Fibroblast of skin of left quadriceps (primary cell): ENCODE measurements at regions not wholly inside any gene's neighbourhood (a gene's known extent, or its start where the extent isn't known, plus 50 kb on each side); places are given as distances from the start of the nearest gene placed in this dataset.
"Not testable (repeated sequence)": the region's sequence is repeated elsewhere in the genome, so short reads cannot be mapped to it uniquely, and the experiment has no call there.

Experiments used
- DNase-seq, 2 experiments: peaks; one replicate each; pipeline ENCODE4 v3.0.0-alpha.2; 2013; ENCODE audit warnings: low read depth in 2 of 2

DNA sequence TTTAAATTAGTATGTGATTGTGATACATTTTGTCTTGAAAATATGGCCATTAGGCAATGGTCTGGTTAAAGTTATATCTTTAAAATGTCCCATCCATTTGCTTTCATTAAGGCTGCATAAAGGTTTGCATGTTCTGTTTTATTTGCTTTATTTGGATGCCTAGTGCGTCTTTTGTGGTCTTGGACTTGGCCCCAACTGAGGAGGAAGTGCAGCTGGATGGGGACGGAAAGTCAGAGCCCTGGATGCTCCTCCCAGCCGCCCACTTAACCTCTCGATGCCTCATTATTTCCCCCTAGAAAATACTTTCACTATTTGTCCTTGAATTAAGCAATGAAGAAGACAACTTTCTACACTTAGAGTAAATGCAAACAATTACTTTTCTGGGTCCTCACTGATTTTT, 898.2 kb downstream of the MCTP2 start:
- no peak for DNase-seq

DNA sequence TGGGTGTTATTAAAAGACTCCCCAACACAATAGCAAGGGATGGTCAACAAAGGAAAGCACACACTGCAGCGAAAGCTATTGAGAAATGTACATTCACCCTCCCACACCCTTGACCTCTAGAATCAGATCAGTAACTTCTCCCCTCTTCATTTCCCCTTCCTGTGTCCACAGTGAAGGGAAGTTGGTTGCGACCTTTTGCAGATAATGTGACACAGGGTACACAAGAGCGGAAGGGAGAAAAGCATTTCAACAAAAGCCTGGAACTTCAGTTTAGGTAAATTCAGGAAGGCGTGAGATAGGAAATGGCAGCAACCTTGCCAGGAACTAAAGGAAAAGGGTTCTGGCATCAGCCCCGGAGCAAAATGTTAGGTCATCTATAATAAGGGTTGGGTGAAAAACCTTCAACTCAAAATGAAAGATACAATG, 899.8 kb downstream of the MCTP2 start:
- DNase-seq: no peak

DNA sequence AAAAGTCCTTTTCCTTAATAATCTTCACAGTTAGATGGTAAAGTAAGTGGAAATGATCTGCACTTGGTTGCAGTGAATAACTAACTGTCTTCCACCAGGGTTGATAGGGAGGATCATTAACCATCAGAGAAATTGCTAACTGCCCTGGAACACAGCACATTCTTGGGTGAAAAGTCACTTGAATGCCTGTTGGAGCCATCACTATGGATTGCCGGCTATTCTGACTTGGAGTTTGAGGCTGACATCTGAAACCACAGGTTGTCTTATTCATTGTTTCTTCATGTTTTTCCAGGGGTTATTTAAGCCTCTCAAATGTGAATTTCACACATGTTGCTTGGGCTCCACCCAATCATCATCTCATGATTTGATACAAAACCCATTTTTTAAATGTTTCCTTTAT, 901.4 kb downstream of the MCTP2 start:
- DNase-seq: peak; percentile 73 to 76

DNA sequence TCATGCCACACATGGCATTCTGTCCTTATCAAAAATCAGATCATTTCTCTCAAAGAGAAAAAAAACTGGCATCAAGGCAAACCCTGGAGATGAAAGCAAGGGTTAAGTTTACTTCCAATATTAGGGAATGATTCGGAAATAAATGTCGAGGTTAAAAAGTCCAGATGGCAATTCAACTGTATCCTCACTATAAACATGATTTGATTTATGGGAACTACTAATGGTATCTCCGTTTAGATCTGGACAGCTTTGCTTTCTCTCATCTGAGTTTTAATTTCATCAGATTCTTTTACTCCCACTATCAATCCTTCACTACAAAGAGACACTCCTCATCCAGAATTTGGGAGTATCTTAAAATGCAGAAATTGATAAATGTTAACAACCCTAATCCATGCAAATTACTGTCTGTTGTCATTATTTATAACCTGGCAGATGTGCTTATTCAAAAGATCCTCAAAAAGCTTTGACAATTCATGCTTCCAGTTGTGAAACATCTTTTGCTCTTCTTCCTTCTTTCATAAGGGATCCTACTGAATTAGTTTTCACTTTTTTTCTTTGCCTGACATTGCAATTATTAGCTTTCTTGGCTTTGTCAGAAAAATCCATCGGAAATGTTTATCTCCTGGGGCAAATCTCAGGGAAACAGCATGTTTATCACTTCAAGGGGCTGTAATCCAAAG, 903.2 kb downstream of the MCTP2 start:
- peak; percentile 32 to 34 for DNase-seq

DNA sequence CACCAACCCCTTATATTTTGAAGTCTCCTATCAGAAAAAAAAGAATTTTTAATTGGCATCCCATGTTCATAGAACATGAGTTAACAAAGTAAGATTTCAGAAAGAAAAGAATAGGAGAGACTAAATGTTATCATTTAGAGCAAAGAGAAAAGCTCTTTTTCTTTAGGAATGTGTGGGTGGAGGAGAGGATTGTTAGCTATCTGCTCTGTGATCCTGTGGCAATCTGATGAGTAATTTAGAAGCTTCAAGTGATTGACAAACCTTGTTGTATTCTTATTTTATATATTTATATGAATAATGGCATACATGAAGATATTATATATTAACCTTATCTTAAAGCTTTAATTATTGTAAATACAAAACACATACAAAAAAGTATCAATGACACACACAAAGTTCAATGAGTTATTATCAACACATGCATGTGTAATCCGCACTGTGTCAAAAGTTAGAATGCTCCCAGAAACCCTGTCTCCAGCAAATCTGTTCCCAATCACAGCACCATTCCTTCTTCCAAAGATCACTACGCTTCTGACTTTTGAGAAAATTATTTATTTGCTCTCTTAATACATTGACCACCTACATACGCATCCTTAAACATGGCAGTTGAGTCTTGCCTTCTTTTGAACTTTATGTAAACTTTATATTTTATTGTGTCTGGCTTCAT, 907.4 kb downstream of the MCTP2 start:
- no peak for DNase-seq

DNA sequence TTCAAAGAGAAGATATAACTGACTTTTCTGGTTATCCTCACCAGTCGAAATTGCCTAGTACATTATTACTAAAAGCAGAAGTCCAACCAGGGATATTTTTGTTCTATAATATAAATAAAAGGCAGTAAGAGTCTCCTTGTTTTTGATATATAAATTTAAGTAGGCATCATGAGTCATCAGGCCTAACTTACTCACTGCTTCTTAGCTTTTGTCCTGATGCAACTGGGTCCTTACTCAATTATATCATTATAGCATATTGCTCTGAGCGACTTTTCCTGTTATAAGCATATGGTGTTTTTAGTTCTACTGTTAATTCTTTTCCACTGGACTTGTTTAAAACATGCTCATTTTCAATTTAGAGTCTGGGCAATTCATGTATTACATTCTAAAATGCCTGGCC, 910.1 kb downstream of the MCTP2 start:
- DNase-seq: no peak

DNA sequence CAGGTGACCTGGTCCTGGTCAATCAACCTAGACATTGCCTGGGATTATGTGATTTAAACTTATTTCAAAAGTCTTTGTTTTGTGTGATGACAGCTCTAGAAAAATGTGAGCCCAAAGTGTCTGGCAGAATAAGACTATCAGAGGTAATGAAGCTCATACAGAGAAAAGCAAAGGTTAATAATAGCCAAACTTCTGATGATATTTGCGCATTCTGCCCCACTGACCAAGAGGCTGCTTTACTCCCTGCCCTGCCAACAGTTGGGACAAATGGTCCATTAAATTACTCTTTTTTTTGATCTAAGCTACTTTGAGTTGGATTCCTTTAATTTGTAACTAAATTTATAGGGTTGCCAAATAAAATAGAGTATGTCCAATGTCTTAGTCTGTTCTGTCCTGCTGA, 911.2 kb downstream of the MCTP2 start:
- no peak for DNase-seq

DNA sequence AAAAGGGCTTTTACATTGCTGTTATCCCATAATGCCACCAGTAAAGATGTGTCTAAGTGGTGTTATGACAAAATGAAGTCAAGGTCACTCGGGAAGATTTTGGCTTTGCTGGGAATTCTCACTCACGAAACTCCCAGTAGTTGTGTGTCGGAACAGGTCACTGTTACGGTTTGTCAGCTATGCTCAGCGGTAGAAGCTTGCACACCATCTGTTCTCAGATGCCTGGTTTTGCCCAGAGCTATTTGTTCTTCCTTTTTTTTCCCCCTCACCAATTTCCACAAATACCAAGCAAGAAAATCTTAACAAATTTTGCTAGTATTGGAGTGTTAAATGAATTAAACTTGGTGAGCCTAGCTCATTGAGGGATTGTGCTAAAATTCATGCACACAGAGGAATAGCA, 915.1 kb downstream of the MCTP2 start:
- DNase-seq: no peak

DNA sequence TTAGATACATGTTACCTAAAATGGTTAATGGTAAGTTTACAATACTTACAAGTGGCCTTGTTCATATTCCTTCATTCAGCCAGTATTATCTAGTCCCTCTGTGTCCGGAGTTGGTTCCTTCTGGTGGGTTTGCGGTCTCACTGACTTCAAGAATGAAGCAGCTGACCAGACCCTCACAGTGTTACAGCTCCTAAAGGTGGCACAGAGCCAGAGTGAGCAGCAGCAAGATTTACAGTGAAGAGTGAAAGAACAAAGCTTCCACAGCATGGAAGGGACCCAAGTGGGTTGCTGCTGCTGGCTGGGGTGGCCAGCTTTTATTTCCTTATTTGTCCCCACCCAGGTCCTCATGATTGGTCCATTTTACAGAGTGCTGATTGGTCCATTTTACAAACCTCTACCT, 916.8 kb downstream of the MCTP2 start:
- DNase-seq: no peak

DNA sequence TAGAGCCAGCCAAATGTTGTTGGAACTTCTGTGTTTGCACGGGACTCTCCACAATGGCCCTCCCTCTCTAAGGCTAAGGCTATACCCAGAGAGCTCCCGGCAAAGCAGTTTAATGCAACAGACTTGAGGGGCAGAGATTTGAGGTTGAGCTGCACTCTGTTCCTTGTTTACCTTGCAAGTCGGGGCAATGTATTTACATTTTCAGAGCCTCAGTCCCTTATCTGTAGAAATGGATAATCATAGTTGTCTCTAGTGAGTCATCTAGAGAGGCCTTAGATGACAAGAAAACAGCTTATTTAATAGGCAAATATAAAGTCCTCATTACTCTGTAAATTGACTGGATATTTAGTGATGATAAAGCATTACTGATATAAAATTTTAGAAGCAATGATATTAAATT, 917.7 kb downstream of the MCTP2 start:
- DNase-seq: no peak

DNA sequence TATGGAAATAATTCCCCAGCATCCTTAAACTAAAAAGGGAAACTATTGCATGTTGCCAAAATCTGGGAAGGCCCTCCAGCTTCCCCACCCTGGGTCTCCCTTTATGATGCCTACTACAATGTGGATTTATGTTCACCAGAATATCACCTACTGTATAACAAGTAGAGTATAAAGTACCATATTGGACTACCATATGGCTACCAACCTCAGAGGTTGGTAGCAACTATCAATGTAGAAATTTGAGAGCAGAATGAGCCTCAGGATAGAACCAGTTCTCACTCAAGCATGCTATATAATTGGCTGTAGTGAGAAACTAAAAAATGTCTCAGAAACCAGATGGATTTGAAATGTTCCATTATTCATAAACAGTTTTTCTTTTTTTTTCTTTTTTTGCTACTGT, 918.4 kb downstream of the MCTP2 start:
- DNase-seq: no peak

DNA sequence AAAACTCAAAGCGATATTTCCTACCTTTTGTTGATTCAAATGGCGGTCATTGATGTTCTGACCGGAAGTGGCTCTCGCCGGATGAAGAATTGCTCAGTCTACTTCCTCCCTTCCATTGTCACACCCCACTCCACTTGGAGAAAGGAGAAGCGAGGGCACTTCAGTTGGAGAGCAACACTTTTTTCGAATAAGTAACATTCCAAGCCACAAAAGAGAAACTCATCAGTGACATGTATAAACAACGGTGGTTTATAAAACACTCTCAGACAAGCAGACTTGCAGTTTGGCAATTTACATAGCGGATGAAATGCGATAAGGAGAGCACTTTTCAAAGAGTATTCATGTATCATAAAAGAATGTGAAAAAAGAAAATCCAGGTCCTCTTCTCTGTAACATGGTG, 919.1 kb downstream of the MCTP2 start:
- DNase-seq: no peak

DNA sequence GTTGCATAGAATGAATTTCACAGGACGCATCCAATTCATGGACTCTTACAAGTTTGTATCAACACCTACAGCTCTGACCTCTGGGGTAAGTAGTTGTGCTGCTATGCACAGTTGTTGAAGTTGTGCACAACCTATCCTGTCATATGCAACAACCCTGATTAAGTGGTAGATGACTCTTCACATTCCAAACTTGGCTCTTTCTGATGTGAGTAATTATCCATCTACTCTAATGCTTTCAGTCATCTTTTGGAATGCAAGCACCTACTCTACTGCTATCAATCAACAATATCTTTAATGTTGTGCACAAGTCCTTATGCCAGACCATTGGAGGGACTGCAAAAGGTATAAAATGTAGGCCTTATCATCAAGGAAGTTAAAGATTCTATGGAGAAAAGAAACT, 921.4 kb downstream of the MCTP2 start:
- no peak for DNase-seq

DNA sequence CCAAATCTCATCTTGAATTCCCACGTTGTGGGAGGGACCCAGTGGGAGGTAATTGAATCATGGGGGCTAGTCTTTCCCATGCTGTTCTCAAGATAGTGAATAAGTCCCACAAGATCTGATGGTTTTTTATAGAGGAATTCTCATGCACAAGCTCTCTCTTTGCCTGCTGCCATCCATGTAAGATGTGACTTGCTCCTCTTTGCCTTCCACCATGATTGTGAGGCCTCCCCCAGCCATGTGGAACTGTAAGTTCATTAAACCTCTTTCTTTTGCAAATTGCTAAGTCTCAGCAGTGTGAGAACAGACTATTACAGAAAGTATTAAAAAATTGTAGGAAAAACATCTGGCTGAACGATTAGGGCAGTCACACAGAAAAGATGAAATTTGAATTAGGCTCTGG, 921.8 kb downstream of the MCTP2 start:
- not testable (repeated sequence) for DNase-seq

DNA sequence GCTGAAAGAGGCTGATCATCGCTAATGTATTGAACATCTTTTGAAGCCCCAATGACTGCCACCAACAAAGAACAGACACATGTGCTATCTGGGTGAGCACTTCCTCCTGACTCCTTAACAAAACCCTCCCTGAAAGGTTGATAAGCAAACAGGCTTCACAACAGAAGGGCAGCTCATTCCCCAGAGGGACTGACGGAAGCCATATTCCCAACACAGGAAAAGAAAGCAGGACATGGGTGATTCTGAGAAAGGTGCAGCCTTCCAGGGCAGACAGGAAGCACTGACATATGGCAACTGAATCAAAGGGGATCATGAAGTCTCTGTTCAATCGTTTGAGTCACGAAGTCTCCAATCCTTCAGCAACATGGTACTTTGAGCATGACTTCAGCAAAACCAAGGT, 929.0 kb downstream of the MCTP2 start:
- DNase-seq: no peak

DNA sequence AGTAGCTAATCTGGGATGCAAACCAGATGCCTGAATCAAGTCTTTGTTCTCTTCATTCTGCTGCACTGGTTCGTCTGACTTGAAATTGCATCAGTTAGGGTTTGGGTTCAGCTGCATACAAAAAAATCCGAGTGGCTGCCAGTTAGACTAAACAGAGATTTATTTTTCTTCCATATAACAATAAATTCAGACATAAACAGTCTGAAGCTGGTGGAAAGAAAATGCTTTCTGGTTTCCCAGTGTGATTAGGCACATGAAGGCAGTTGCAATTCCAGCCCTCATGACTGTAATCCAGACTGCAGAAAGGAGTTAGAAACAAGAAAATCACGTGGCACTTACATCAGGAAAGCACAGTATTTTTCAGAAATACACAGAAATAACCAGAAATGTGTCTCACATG, 930.7 kb downstream of the MCTP2 start:
- no peak for DNase-seq

DNA sequence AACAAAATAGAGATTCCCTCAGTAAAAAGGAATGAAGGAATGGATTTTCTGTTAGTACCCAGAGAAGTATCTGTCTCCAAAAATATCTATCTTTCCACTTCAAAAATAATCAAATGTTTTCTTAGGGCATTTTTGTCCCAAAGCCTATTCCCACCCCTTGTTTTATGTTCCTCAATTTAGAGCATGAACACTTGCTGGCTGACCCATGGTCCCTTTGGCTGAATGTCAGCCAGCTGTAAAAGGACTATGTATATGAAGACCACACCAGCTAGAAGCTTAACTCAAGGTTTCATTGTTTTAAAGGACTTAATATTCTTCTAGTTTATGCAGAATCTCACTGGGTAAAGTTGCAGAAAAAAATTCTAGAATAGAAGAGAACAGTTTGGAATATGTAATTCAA, 931.2 kb downstream of the MCTP2 start:
- no peak for DNase-seq

DNA sequence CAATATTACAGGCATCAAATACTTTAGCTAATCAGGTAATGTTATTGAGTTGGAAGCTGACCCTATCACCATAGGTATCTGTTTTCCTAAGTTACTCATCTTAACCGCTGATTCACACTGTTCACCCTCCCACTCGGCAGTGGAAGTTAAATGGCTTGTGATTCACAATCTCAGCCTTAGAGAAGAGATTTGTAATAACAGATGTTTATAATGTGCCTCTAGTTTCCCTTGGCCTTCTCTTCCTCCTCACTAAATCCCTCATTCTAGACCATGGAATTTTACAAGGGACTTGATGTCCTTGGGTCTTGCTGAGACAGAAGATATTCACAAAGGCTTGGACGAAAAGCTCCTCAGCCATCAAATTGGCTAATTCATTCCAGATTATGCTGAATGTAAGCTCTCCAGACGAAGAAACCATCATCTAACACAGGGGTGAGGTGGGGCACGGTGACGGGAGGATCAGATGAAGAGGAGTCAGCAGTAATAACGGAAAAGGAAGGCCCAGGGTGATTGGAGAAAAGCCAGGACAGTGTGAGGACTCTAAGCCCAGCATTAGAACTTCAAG, 931.7 kb downstream of the MCTP2 start:
- peak; percentile 42 to 49 for DNase-seq

DNA sequence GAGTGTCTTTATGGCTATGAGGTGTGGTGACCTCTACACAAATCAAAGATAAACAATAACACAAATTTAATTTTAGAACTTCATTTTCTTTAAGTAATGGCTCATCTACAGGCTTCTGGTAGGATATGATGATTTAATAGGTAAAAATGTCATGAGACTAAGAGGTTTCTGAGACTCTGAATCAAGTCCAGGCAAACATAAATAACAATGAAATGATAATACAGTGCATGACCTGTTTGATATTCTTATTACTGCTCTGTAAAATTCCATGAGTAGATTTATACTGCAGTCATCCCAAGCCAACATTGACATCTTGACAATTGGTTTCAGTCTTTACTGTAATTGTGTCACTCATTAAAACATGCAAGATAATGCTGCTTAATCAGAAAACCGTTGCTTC, 936.8 kb downstream of the MCTP2 start:
- no peak for DNase-seq

DNA sequence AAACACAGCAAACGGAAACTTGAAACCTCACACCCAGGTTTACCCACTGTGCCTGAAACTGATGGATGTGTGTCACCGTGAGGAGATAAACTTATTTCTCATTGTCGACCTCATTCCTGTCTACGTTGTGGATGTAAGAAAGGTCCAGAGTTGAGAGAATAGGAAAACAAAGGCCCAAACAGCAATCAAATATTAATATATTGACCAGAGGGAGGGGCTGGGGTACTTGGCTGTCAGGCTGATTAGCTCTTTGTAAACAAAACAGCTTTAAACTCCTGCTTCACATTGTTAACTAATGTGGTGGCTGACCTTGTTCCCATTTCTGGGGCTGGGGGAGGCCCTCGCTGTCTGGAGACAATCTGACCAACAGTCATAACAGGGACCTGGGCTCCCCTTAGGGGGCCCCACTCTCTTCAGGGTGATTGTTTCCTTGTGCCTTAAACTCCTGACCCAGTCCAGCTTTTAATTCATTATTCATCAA, 937.6 kb downstream of the MCTP2 start:
- no peak for DNase-seq

DNA sequence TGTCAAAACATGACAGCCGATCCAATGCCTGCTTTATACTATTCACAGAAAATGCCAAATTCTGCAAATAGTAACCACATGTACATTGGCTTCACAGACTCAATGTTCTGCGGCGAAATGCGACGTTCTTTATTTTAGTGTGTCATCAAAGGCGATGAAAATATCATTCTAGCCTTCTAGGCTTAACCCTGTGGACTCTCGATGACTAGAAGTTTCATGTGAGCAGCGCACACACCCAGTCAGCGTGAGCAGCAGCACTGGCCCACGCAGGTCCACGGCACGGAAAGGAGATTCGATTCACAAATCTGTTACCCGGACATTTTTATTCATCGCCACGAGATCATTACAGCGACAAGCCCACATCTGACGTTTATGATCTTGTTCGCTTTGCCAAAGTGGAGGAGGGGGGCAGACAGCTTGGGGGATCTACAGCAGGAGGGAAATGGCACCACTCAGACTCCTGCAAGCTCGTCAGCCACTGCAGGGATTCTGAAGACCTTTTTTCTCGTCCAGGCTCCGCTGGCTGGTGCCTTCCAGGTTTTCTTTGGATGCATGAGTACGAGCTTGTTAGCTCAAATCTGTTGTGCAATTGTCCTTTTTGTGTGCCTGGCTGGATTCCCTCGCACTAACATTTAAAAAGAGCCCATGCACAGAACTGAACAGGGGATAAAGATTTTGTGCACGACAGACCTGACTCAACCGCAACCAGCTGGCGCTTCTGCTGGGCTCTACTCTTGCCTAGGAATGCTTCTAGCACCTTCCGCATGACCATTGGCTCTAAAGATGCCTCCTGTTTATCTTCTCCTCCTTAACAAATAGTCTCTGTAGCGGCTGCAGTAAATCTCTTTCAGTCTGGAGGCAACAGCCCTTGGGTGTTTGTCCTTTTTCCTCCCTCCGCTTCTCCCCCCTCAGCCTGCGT, 938.4 kb downstream of the MCTP2 start:
- peak; percentile 30 for DNase-seq
